Activated T-cell treated with anti-CD3 and anti-CD28 coated beads, Interleukin-2, amount 50 U/mL, for 24 hours (primary cell): ENCODE measurements at regions not wholly inside any gene's neighbourhood (a gene's known extent, or its start where the extent isn't known, plus 50 kb on each side); places are given as distances from the start of the nearest gene placed in this dataset.

Source experiments
- DNase-seq: peaks from one replicate; pipeline ENCODE4 v3.0.0-alpha.2; 2020
- H3K27ac Mint-ChIP-seq: 2 replicates; pipeline ENCODE4 v1.8.0; 2020; ENCODE audit warnings: mild to moderate bottlenecking, mixed read lengths
- H3K27me3 Mint-ChIP-seq: 2 replicates; pipeline ENCODE4 v1.8.0; 2020; ENCODE audit warnings: mixed read lengths
- H3K36me3 Mint-ChIP-seq: 2 replicates; pipeline ENCODE4 v1.8.0; 2020; ENCODE audit warnings: low read depth, mixed read lengths
- H3K4me1 Mint-ChIP-seq: 2 replicates; pipeline ENCODE4 v1.8.0; 2020; ENCODE audit warnings: low read depth, mixed read lengths
- H3K4me3 Mint-ChIP-seq: 2 replicates; pipeline ENCODE4 v1.8.0; 2020; ENCODE audit warnings: mild to moderate bottlenecking, moderate library complexity, mixed read lengths
- H3K9me3 Mint-ChIP-seq: 2 replicates; pipeline ENCODE4 v1.8.0; 2020; ENCODE audit warnings: mixed read lengths

GRCh38 chr13:50403311-50403710 lies 388.1 kb downstream of the KCNRG start:
- Mint-ChIP-seq H3K4me1 (no peaks in the 10 kb centered on the region), H3K27ac (no peak overlapping the region)

GRCh38 chr13:50404116-50404515 lies 388.9 kb downstream of the KCNRG start:
- Mint-ChIP-seq H3K9me3 (no peaks in the 10 kb centered on the region), H3K4me3 (no peak overlapping the region), H3K4me1 (peaks cover 1% of the 10 kb centered on the region), H3K36me3 (no peaks in the 10 kb centered on the region), H3K27ac (no peak overlapping the region), H3K27me3 (peaks cover 2% of the 10 kb centered on the region)
- DNase-seq, result no peak

More at GRCh38 chr13:50403311-50403710, 388.1 kb downstream of the KCNRG start:
- no peak overlapping the region for H3K4me3 Mint-ChIP-seq
- DNase-seq, result no peak
- H3K27me3 Mint-ChIP-seq, result peaks cover 2% of the 10 kb centered on the region
- H3K36me3 Mint-ChIP-seq, result no peaks in the 10 kb centered on the region
- H3K9me3 Mint-ChIP-seq, result no peaks in the 10 kb centered on the region

- peaks cover 3% of the 10 kb centered on the region for H3K4me1 Mint-ChIP-seq
- no peak overlapping the region for H3K4me3 Mint-ChIP-seq
- no peaks in the 10 kb centered on the region for H3K9me3 Mint-ChIP-seq
- DNase-seq, result no peak
- H3K36me3 Mint-ChIP-seq, result no peaks in the 10 kb centered on the region
- peaks cover 2% of the 10 kb centered on the region for H3K27me3 Mint-ChIP-seq
- H3K27ac Mint-ChIP-seq, result no peak overlapping the region
Measured at GRCh38 chr13:50404769-50405168, 389.5 kb downstream of the KCNRG start.

- Mint-ChIP-seq H3K36me3 (no peaks in the 10 kb centered on the region), H3K9me3 (no peaks in the 10 kb centered on the region), H3K27me3 (peaks cover 2% of the 10 kb centered on the region), H3K4me3 (no peak overlapping the region), H3K4me1 (peaks cover 11% of the 10 kb centered on the region), H3K27ac (no peak overlapping the region)
- DNase-seq, result no peak
Measured at GRCh38 chr13:50406831-50407230, 391.6 kb downstream of the KCNRG start.

- peaks cover 5% of the 10 kb centered on the region for H3K27me3 Mint-ChIP-seq
- no peaks in the 10 kb centered on the region for H3K36me3 Mint-ChIP-seq
- DNase-seq, result no peak
- peaks cover 11% of the 10 kb centered on the region for H3K4me1 Mint-ChIP-seq
- H3K4me3 Mint-ChIP-seq, result no peak overlapping the region
- no peak overlapping the region for H3K27ac Mint-ChIP-seq
- H3K9me3 Mint-ChIP-seq, result no peaks in the 10 kb centered on the region
Measured at GRCh38 chr13:50408068-50408467, 392.8 kb downstream of the KCNRG start.

- H3K9me3 Mint-ChIP-seq, result no peaks in the 10 kb centered on the region
- no peak overlapping the region for H3K4me3 Mint-ChIP-seq
- DNase-seq, result no peak
- H3K27me3 Mint-ChIP-seq, result peaks cover 5% of the 10 kb centered on the region
- no peaks in the 10 kb centered on the region for H3K36me3 Mint-ChIP-seq
- no peak overlapping the region for H3K27ac Mint-ChIP-seq
- peaks cover 11% of the 10 kb centered on the region for H3K4me1 Mint-ChIP-seq
Measured at GRCh38 chr13:50409220-50409619, 394.0 kb downstream of the KCNRG start.

GRCh38 chr13:50410921-50411746 lies 395.9 kb downstream of the KCNRG start:
- Mint-ChIP-seq H3K4me1 (peaks cover 11% of the 10 kb centered on the region), H3K27me3 (peaks cover 5% of the 10 kb centered on the region), H3K27ac (no peak overlapping the region), H3K4me3 (no peak overlapping the region), H3K36me3 (no peaks in the 10 kb centered on the region), H3K9me3 (peaks cover 6% of the 10 kb centered on the region)
- no peak for DNase-seq

GRCh38 chr13:50412046-50412617 lies 396.9 kb downstream of the KCNRG start:
- Mint-ChIP-seq H3K36me3 (no peaks in the 10 kb centered on the region), H3K27ac (no peak overlapping the region), H3K4me1 (peaks cover 11% of the 10 kb centered on the region), H3K4me3 (no peak overlapping the region), H3K9me3 (peaks cover 6% of the 10 kb centered on the region), H3K27me3 (peaks cover 3% of the 10 kb centered on the region)
- no peak for DNase-seq

- H3K9me3 Mint-ChIP-seq, result peaks cover 6% of the 10 kb centered on the region
- no peaks in the 10 kb centered on the region for H3K36me3 Mint-ChIP-seq
- peaks cover 3% of the 10 kb centered on the region for H3K27me3 Mint-ChIP-seq
- no peak for DNase-seq
- H3K4me3 Mint-ChIP-seq, result no peak overlapping the region
- H3K4me1 Mint-ChIP-seq, result peaks cover 7% of the 10 kb centered on the region
- H3K27ac Mint-ChIP-seq, result no peak overlapping the region
Measured at GRCh38 chr13:50414640-50415039, 399.4 kb downstream of the KCNRG start.

GRCh38 chr13:50415428-50415827 lies 400.2 kb downstream of the KCNRG start:
- no peak overlapping the region for H3K4me3 Mint-ChIP-seq
- DNase-seq, result no peak
- H3K4me1 Mint-ChIP-seq, result peaks cover 7% of the 10 kb centered on the region
- H3K27me3 Mint-ChIP-seq, result peaks cover 3% of the 10 kb centered on the region
- peaks cover 6% of the 10 kb centered on the region for H3K9me3 Mint-ChIP-seq
- no peaks in the 10 kb centered on the region for H3K36me3 Mint-ChIP-seq
- no peak overlapping the region for H3K27ac Mint-ChIP-seq

- no peak for DNase-seq
- Mint-ChIP-seq H3K27ac (no peak overlapping the region), H3K4me3 (no peak overlapping the region), H3K36me3 (no peaks in the 10 kb centered on the region), H3K9me3 (peaks cover 6% of the 10 kb centered on the region), H3K4me1 (peaks cover 12% of the 10 kb centered on the region), H3K27me3 (peaks cover 3% of the 10 kb centered on the region)
Measured at GRCh38 chr13:50417597-50417996, 402.4 kb downstream of the KCNRG start.

GRCh38 chr13:50419331-50419865 lies 404.2 kb downstream of the KCNRG start:
- Mint-ChIP-seq H3K4me3 (no peak overlapping the region), H3K4me1 (peaks cover 17% of the 10 kb centered on the region), H3K36me3 (no peaks in the 10 kb centered on the region), H3K27me3 (no peaks in the 10 kb centered on the region), H3K27ac (no peak overlapping the region), H3K9me3 (peaks cover 6% of the 10 kb centered on the region)
- no peak for DNase-seq

GRCh38 chr13:50419896-50420295 lies 404.7 kb downstream of the KCNRG start:
- Mint-ChIP-seq H3K36me3 (no peaks in the 10 kb centered on the region), H3K27me3 (no peaks in the 10 kb centered on the region), H3K4me3 (no peak overlapping the region), H3K9me3 (peaks cover 6% of the 10 kb centered on the region), H3K4me1 (peaks cover 18% of the 10 kb centered on the region), H3K27ac (no peak overlapping the region)
- DNase-seq, result no peak

GRCh38 chr13:50420718-50421472 lies 405.7 kb downstream of the KCNRG start:
- H3K9me3 Mint-ChIP-seq, result no peaks in the 10 kb centered on the region
- no peak for DNase-seq
- no peaks in the 10 kb centered on the region for H3K27me3 Mint-ChIP-seq
- H3K4me1 Mint-ChIP-seq, result peaks cover 19% of the 10 kb centered on the region
- no peaks in the 10 kb centered on the region for H3K36me3 Mint-ChIP-seq
- no peak overlapping the region for H3K4me3 Mint-ChIP-seq
- H3K27ac Mint-ChIP-seq, result no peak overlapping the region
